Erythroblast (primary cell): ENCODE measurements at regions not wholly inside any gene's neighbourhood (a gene's known extent, or its start where the extent isn't known, plus 50 kb on each side); places are given as distances from the start of the nearest gene placed in this dataset.

Source experiments
- DNase-seq, 2 experiments: peaks; one replicate each; lab custom pipeline; 2025; lab: John Stamatoyannopoulos, UW
- GATA1 ChIP-seq: IDR thresholded peaks from 2 replicates; pipeline ENCODE4 v1.6.1; 2011; ENCODE audit warnings: low read depth, mild to moderate bottlenecking, control low read depth, low read length, moderate library complexity
- POLR2A ChIP-seq: IDR thresholded peaks from 2 replicates; pipeline ENCODE4 v1.6.1; 2011; ENCODE audit warnings: mild to moderate bottlenecking, low read length

DNA sequence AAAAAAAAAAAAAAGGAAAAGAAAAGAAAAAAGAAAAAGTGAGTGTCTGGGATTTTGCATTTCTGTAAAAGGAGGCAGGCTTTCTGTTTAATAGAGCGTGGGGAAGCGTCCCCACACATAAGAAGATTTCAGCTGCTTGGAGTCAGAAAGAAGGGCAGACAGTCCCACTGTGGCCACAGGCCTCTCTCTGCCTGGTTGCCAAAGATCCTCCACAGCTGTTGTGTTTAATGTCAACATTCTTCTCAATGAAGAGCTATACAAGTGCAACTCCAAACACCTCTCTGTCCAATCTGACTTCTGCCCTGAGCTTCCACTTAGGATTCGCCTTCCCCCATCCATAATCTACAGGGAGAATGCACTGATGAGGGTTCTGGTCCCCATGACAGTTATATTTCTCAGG lies 64.3 kb upstream of the MLN start:
- TF ChIP-seq GATA1 (no peak), POLR2A (no peak)

GRCh38 chr6:33865478-33866077 lies 61.8 kb upstream of the MLN start:
- DNase-seq = no peak
- TF ChIP-seq GATA1 (no peak), POLR2A (no peak)

More for the DNA sequence above, 64.3 kb upstream of the MLN start:
- no peak for DNase-seq

DNA sequence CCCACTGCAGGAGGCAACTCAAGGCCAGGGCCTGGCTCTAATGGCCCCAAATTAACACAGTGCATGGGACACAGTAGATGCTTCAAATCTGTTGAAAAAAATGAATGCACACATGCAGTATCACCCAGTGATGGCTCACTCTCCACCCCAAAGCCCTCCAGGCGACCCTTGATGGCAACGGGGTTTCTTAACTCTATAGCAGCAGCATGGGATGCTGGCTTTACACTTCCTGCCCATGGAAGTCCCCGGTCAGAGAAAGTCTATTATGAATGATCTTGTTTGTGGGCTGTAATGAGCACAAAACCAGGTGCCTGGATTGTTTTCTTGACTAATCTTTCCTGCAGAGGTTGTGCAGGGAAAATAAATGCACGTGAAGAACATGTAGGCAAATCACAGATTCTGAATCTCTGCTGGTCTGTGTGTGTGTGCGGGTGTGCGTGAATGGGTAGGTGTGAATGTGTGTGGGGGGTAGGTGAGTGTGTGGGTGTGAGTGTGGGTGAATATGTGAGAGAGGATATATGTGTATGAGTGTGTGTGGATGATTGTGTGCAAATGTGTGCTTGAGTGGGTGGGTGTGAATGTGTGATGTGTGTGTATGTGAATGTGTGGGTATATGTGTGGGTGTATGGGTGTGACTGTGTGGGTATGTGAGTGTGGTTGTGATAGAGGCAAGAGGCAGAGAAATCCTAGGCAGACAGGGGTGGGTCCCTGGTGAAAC lies 60.1 kb upstream of the MLN start:
- TF ChIP-seq POLR2A = no peak
- TF ChIP-seq GATA1 = no peak
- no peak for DNase-seq

- no peak for TF ChIP-seq GATA1
- no peak for TF ChIP-seq POLR2A
- no peak for DNase-seq
Measured at GRCh38 chr6:33863084-33863483, 59.3 kb upstream of the MLN start.

- DNase-seq = no peak
- TF ChIP-seq GATA1 = no peak
- no peak for TF ChIP-seq POLR2A
Measured at GRCh38 chr6:33862536-33862935, 58.7 kb upstream of the MLN start.

- no peak for DNase-seq
- no peak for TF ChIP-seq GATA1
- TF ChIP-seq POLR2A = no peak
Measured at GRCh38 chr6:33861722-33862121, 57.9 kb upstream of the MLN start.

GRCh38 chr6:33860706-33861474 lies 57.1 kb upstream of the MLN start:
- DNase-seq = no peak

GRCh38 chr6:33860006-33860405 lies 56.2 kb upstream of the MLN start:
- no peak for TF ChIP-seq GATA1
- TF ChIP-seq POLR2A = no peak
- DNase-seq = no peak

More at GRCh38 chr6:33860706-33861474, 57.1 kb upstream of the MLN start:
- TF ChIP-seq GATA1 = no peak
- TF ChIP-seq POLR2A = no peak

DNA sequence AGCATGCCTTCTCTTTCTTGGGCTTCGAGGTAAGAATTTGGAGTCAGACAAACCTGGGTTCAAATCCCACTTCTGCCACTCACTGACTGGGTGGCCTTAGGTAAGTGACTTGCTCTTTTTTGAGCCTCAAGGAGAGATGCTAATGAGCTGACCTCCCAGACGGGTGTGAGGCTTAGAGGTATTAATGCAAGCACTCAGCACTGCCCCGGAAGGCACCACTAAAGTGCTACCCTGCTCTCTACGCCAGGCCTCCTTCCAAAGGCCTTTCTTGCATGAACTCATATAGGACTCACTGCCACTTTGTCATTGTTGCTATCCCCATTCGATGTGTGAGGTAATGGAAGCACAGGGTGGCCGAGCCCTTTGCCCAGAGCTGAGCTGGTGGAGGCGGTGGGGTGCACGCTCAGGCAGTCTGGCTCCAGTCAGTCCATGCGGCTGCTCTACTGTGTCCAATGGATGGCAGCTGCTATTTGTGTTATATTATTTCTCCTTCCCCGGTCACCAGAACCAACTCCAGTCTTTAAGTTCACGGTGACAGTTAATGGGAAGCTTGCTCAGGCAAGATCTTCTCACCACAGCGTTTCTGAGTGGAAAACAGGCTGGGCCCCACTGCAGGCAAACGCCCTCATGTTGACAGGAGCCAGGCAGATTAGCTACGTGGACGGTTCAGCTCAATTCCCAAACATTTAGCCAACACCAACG lies 55.2 kb upstream of the MLN start:
- no peak for DNase-seq
- TF ChIP-seq POLR2A (no peak), GATA1 (no peak)

GRCh38 chr6:33857932-33858475 lies 54.2 kb upstream of the MLN start:
- TF ChIP-seq GATA1 (no peak), POLR2A (no peak)
- no peak for DNase-seq

DNA sequence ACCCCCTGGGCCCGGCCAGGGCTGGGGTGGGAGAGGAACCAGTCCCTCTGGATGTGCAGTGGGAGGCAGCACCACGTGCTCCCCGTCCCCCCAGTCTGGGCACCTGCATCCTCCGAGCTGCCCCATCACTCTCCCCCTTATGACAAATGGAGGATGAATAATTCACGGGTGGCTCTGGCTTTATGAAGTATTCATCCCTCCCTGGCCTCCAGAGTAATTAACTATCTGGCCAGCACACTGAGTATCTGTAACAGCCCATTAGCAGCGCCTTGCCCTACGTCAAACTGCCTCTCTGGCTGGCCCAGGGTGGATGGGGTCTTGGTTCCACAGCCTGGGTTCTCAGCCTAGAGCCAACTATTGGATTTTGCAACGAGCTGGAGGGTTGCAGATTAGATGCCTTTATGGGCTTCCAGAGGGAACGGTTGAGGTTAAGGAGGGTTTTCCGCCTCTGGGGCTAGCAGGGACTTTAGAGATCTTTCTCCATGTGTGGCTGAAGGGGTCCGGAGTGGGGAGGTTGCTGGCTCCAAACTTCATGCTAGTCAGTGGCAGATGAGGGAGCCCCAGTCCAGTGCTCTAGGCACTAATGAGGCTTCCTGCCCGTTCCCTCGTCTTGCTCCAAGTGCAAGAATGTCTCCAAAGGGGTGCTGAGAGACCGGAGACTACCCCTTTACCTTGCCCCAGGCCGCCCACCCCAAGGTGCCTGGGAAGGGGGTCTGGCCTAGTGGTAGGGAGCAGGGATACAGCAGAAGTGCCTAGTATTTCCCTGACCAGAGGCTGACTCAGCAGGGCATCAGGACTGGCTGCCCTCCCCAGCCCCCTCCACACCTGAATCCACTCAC lies 53.5 kb upstream of the MLN start:
- TF ChIP-seq GATA1 (no peak), POLR2A (no peak)
- no peak for DNase-seq

DNA sequence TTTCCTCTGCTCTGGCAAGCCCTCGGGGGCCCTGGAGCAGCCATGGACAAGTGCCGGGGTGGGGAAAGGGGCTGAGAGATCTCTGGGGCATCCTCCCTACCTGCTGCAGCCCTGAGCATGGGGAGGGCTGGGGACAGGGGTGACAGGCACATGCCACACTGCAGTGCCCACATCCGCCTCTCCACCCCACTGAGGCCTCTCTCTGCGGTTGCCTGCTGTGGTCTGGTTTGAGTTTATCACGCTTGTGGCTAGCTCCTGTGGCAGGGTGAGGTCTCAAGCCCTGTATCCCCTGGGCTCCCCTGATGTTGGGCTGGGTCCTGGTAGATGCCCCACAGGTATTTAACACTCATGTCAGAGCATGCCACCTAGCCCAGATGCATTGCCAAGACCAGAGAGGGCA lies 52.9 kb upstream of the MLN start:
- no peak for TF ChIP-seq GATA1
- TF ChIP-seq POLR2A = no peak
- DNase-seq = no peak
